Neural cell (in vitro differentiated cells): ENCODE measurements at regions not wholly inside any gene's neighbourhood (a gene's known extent, or its start where the extent isn't known, plus 50 kb on each side); places are given as distances from the start of the nearest gene placed in this dataset.

Source experiments
- H2AFZ ChIP-seq: fragments of 200-600, 300-800 bp; sonication (generic), shearing (Covaris generic); 2 replicates; pipeline ENCODE4 v1.6.0; 2014; ENCODE audit warnings: low read depth, mild to moderate bottlenecking, antibody characterized with exemption, low read length, moderate library complexity
- H3F3A ChIP-seq: fragments of 200-600 bp; shearing (Covaris generic); 2 replicates; pipeline ENCODE4 v1.6.1; 2016; ENCODE audit warnings: mild to moderate bottlenecking, moderate library complexity, mixed read lengths, antibody characterized with exemption, low read length; ENCODE audit not compliant: insufficient read depth, poor library complexity, severe bottlenecking
- H3K27ac ChIP-seq: fragments of 200-600, 300-800 bp; sonication (generic), shearing (Covaris generic); 2 replicates; pipeline ENCODE4 v1.5.1; 2014; ENCODE audit warnings: mild to moderate bottlenecking, low read length, moderate library complexity
- H3K27me3 ChIP-seq: fragments of 300-800, 200-600 bp; sonication (generic), shearing (Covaris generic); 2 replicates; pipeline ENCODE4 v1.6.0; 2014; ENCODE audit warnings: mild to moderate bottlenecking, low read depth, low read length, moderate library complexity; ENCODE audit not compliant: insufficient read depth
- H3K36me3 ChIP-seq: fragments of 300-800, 200-600 bp; sonication (generic), shearing (Covaris generic); 2 replicates; pipeline ENCODE4 v1.5.1; 2014; ENCODE audit warnings: mild to moderate bottlenecking, antibody characterized with exemption, low read length, moderate library complexity; ENCODE audit not compliant: insufficient read depth
- H3K4me2 ChIP-seq: fragments of 300-800, 200-600 bp; sonication (generic), shearing (Covaris generic); 2 replicates; pipeline ENCODE4 v1.6.0; 2014; ENCODE audit warnings: mild to moderate bottlenecking, low read length
- H3K4me3 ChIP-seq: fragments of 300-800, 200-600 bp; sonication (generic), shearing (Covaris generic); 2 replicates; pipeline ENCODE4 v1.5.1; 2014; ENCODE audit warnings: mild to moderate bottlenecking, low read length, moderate library complexity
- H3K79me2 ChIP-seq: fragments of 200-600 bp; shearing (Covaris generic); replicated peaks from 2 replicates; pipeline ENCODE4 v1.6.0; 2014; ENCODE audit warnings: mild to moderate bottlenecking, low read length, moderate library complexity; ENCODE audit not compliant: insufficient read depth
- H3K9ac ChIP-seq: fragments of 300-800, 200-600 bp; sonication (generic), shearing (Covaris generic); 2 replicates; pipeline ENCODE4 v1.6.1; 2016; ENCODE audit warnings: mild to moderate bottlenecking, low read length, mixed read lengths
- H3K9me2 ChIP-seq: fragments of 200-600 bp; shearing (Covaris generic); 2 replicates; pipeline ENCODE4 v1.6.1; 2016; ENCODE audit warnings: mild to moderate bottlenecking, low read length, mixed read lengths; ENCODE audit not compliant: insufficient read depth
- H3K9me3 ChIP-seq: fragments of 200-600, 300-800 bp; sonication (generic), shearing (Covaris generic); 2 replicates; pipeline ENCODE4 v1.6.1; 2016; ENCODE audit warnings: mild to moderate bottlenecking, mixed run types, low read length, moderate library complexity, mixed read lengths
- H4K20me1 ChIP-seq: fragments of 200-600 bp; shearing (Covaris generic); 2 replicates; pipeline ENCODE4 v1.6.1; 2016; ENCODE audit warnings: mild to moderate bottlenecking, mixed run types; ENCODE audit not compliant: insufficient read depth
- EP300 ChIP-seq: fragments of 450-650 bp; conservative IDR thresholded peaks from 2 replicates; pipeline ENCODE4 v1.6.1; 2014; ENCODE audit warnings: antibody characterized with exemption, mild to moderate bottlenecking, moderate library complexity; ENCODE audit not compliant: poor library complexity, severe bottlenecking
- EZH2 ChIP-seq: fragments of 200-600, 300-800 bp; shearing (Covaris generic), sonication (generic); IDR thresholded peaks from 2 replicates; pipeline ENCODE4 v1.6.1; 2014; ENCODE audit warnings: antibody characterized with exemption, low read length, borderline replicate concordance, mild to moderate bottlenecking; ENCODE audit not compliant: insufficient read depth, poor library complexity, severe bottlenecking
- MXI1 ChIP-seq: fragments of 450-650 bp; conservative IDR thresholded peaks from 2 replicates; pipeline ENCODE4 v1.6.1; 2014; ENCODE audit warnings: antibody characterized with exemption, mild to moderate bottlenecking; ENCODE audit not compliant: poor library complexity, severe bottlenecking
- POLR2AphosphoS5 ChIP-seq: IDR thresholded peaks from 2 replicates; pipeline ENCODE4 v1.6.1; 2012
- RAD21 ChIP-seq: fragments of 450-650 bp; conservative IDR thresholded peaks from 2 replicates; pipeline ENCODE4 v1.6.1; 2014; ENCODE audit warnings: antibody characterized with exemption, mild to moderate bottlenecking, moderate library complexity
- SMC3 ChIP-seq: fragments of 450-650 bp; conservative IDR thresholded peaks from 2 replicates; pipeline ENCODE4 v1.6.1; 2014; ENCODE audit warnings: antibody characterized with exemption, mild to moderate bottlenecking, moderate library complexity; ENCODE audit not compliant: poor library complexity
- TAF1 ChIP-seq: IDR thresholded peaks from 2 replicates; pipeline ENCODE4 v1.6.1; 2012; ENCODE audit warnings: low read depth
- TF ChIP-seq, protein P1 (sequence below): fragments of 450-650 bp; IDR thresholded peaks from 2 replicates; pipeline ENCODE4 v1.5.1; 2014; ENCODE audit warnings: antibody characterized with exemption, mild to moderate bottlenecking, moderate library complexity; ENCODE audit not compliant: poor library complexity, severe bottlenecking
- TF ChIP-seq, protein P2 (sequence below): IDR thresholded peaks from 2 replicates; pipeline ENCODE4 v1.6.1; 2012; ENCODE audit warnings: borderline replicate concordance

DNA sequence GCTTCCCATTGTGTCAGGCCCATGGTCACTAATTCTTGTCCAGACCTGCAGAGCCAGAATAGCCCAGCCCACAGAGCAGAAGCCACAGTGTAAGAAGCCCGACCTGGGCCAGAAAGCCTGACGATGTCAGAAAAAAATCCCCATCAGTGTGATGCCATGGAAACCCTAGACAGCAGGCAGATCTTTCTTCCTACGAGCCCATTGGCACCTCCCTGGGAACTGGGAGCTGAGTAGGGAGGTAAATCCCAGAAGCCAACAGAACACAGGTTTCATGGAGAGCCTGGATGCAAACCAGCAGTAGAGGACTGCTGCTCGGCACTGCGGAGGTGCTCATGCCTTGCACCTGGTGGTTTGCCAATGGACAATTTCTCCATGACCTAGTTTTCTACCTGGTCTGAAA lies 82.2 kb upstream of the SLC22A16 start:
- TF ChIP-seq, protein P1, sequence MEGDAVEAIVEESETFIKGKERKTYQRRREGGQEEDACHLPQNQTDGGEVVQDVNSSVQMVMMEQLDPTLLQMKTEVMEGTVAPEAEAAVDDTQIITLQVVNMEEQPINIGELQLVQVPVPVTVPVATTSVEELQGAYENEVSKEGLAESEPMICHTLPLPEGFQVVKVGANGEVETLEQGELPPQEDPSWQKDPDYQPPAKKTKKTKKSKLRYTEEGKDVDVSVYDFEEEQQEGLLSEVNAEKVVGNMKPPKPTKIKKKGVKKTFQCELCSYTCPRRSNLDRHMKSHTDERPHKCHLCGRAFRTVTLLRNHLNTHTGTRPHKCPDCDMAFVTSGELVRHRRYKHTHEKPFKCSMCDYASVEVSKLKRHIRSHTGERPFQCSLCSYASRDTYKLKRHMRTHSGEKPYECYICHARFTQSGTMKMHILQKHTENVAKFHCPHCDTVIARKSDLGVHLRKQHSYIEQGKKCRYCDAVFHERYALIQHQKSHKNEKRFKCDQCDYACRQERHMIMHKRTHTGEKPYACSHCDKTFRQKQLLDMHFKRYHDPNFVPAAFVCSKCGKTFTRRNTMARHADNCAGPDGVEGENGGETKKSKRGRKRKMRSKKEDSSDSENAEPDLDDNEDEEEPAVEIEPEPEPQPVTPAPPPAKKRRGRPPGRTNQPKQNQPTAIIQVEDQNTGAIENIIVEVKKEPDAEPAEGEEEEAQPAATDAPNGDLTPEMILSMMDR, result no peak
- TF ChIP-seq EZH2 (no peak), POLR2AphosphoS5 (no peak), SMC3 (no peak), TAF1 (no peak), EP300 (no peak), RAD21 (no peak)
- TF ChIP-seq, protein P2, sequence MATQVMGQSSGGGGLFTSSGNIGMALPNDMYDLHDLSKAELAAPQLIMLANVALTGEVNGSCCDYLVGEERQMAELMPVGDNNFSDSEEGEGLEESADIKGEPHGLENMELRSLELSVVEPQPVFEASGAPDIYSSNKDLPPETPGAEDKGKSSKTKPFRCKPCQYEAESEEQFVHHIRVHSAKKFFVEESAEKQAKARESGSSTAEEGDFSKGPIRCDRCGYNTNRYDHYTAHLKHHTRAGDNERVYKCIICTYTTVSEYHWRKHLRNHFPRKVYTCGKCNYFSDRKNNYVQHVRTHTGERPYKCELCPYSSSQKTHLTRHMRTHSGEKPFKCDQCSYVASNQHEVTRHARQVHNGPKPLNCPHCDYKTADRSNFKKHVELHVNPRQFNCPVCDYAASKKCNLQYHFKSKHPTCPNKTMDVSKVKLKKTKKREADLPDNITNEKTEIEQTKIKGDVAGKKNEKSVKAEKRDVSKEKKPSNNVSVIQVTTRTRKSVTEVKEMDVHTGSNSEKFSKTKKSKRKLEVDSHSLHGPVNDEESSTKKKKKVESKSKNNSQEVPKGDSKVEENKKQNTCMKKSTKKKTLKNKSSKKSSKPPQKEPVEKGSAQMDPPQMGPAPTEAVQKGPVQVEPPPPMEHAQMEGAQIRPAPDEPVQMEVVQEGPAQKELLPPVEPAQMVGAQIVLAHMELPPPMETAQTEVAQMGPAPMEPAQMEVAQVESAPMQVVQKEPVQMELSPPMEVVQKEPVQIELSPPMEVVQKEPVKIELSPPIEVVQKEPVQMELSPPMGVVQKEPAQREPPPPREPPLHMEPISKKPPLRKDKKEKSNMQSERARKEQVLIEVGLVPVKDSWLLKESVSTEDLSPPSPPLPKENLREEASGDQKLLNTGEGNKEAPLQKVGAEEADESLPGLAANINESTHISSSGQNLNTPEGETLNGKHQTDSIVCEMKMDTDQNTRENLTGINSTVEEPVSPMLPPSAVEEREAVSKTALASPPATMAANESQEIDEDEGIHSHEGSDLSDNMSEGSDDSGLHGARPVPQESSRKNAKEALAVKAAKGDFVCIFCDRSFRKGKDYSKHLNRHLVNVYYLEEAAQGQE, result no peak
- Histone ChIP-seq H3F3A (no peaks in the 10 kb centered on the region), H3K9me2 (no peaks in the 10 kb centered on the region), H3K79me2 (no peaks in the 10 kb centered on the region), H2AFZ (no peak overlapping the region), H3K4me3 (no peak overlapping the region), H3K27ac (no peak overlapping the region), H3K27me3 (no peaks in the 10 kb centered on the region), H3K9ac (no peak overlapping the region), H3K36me3 (no peaks in the 10 kb centered on the region), H4K20me1 (no peaks in the 10 kb centered on the region), H3K9me3 (no peaks in the 10 kb centered on the region), H3K4me2 (no peak overlapping the region)

DNA sequence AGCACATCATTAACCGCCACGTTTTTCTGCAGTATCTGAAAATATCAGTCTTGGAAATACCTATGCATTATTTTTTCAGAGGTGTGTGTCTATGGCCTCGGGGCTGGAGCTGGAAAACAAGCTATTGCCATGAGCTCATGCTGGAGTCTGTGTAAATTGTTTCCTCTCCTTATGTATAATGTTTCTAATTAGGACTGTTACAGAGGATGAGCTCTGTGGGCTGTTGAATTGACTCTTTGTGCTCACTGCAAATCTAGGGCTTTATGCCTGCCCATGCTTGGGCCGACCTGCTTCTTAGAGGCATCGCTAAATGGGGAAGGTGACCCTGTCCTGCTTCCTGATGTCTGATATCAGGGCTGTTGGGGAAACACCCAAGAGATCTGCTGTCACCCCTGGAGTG lies 80.8 kb upstream of the SLC22A16 start:
- H3K9me3 ChIP-seq, result no peaks in the 10 kb centered on the region
- no peak overlapping the region for H3K9ac ChIP-seq
- no peaks in the 10 kb centered on the region for H3F3A ChIP-seq
- no peaks in the 10 kb centered on the region for H3K79me2 ChIP-seq
- H3K4me2 ChIP-seq, result no peak overlapping the region
- no peaks in the 10 kb centered on the region for H3K36me3 ChIP-seq
- no peak overlapping the region for H2AFZ ChIP-seq
- H4K20me1 ChIP-seq, result no peaks in the 10 kb centered on the region
- H3K9me2 ChIP-seq, result no peaks in the 10 kb centered on the region
- TF ChIP-seq, protein P1, result no peak
- TF ChIP-seq EP300, result no peak
- no peak for TF ChIP-seq EZH2
- no peak for TF ChIP-seq POLR2AphosphoS5
- TF ChIP-seq TAF1, result no peak
- no peak for TF ChIP-seq MXI1
- TF ChIP-seq SMC3, result no peak
- H3K27me3 ChIP-seq, result no peaks in the 10 kb centered on the region
- peak overlapping the region; percentile 3 for H3K27ac ChIP-seq
- H3K4me3 ChIP-seq, result no peak overlapping the region
